Caco-2 (cell line): ENCODE measurements at regions not wholly inside any gene's neighbourhood (a gene's known extent, or its start where the extent isn't known, plus 50 kb on each side); places are given as distances from the start of the nearest gene placed in this dataset.

Source experiments
- BruUV-seq: library from RNA; stranded (reverse); fragments of 400-500 nt; replicated peaks from 2 replicates; lab custom pipeline; 2021; lab: Mats Ljungman, UMichigan
- CTCF ChIA-PET: fragments of 300-600 bp; sonication (Branson Sonifier 250); formaldehyde crosslinking; loops from one replicate; lab custom pipeline; 2022; ENCODE audit warnings: antibody characterized with exemption; lab: Charles Lee
- POLR2A ChIA-PET: fragments of 300-600 bp; sonication (Branson Sonifier 250); formaldehyde crosslinking; loops from one replicate; lab custom pipeline; 2022; ENCODE audit warnings: antibody characterized with exemption; lab: Charles Lee
- DNase-seq, 2 experiments: peaks; one replicate each; pipeline versions ENCODE4 v3.0.0 to v3.0.0-alpha.2; 2020 to 2022
- H3K27me3 ChIP-seq: replicated peaks from 2 replicates; pipeline ENCODE4 v1.6.0; 2011; ENCODE audit warnings: low read length; ENCODE audit not compliant: control insufficient read depth, insufficient read depth
- H3K36me3 ChIP-seq: 2 replicates; pipeline ENCODE4 v1.5.1; 2011; ENCODE audit warnings: low read length; ENCODE audit not compliant: control insufficient read depth, insufficient read depth
- H3K4me1 ChIP-seq: fragments of 250-450 bp; sonication (Bioruptor Pico); 2 replicates; pipeline ENCODE4 v1.5.1; 2020; ENCODE audit warnings: mild to moderate bottlenecking
- H3K4me3 ChIP-seq: 2 replicates; pipeline ENCODE4 v1.5.1; 2011; ENCODE audit warnings: low read depth, mild to moderate bottlenecking, control low read depth, low read length
- H3K9me3 ChIP-seq: fragments of 250-450 bp; sonication (Bioruptor Pico); 2 replicates; pipeline ENCODE4 v1.5.1; 2020; ENCODE audit warnings: mild to moderate bottlenecking, moderate library complexity
- H3K27ac Mint-ChIP-seq: one replicate; pipeline ENCODE4 v1.8.0; 2022; ENCODE audit warnings: mixed read lengths; ENCODE audit not compliant: unreplicated experiment
- H3K27me3 Mint-ChIP-seq: one replicate; pipeline ENCODE4 v1.8.0; 2022; ENCODE audit warnings: mixed read lengths; ENCODE audit not compliant: insufficient read depth, unreplicated experiment
- H3K36me3 Mint-ChIP-seq: one replicate; pipeline ENCODE4 v1.8.0; 2022; ENCODE audit warnings: mild to moderate bottlenecking, mixed read lengths; ENCODE audit not compliant: insufficient read depth, unreplicated experiment
- H3K4me1 Mint-ChIP-seq: one replicate; pipeline ENCODE4 v1.8.0; 2022; ENCODE audit warnings: low read depth, mixed read lengths; ENCODE audit not compliant: unreplicated experiment
- H3K4me3 Mint-ChIP-seq: one replicate; pipeline ENCODE4 v1.8.0; 2022; ENCODE audit warnings: mild to moderate bottlenecking, moderate library complexity, mixed read lengths; ENCODE audit not compliant: unreplicated experiment
- H3K9me3 Mint-ChIP-seq: one replicate; pipeline ENCODE4 v1.8.0; 2022; ENCODE audit warnings: mixed read lengths; ENCODE audit not compliant: unreplicated experiment
- CTCF ChIP-seq, 2 experiments: fragments of 200-600 bp in 1 of 2; IDR thresholded peaks; 1 replicate in 1 of 2; 2 replicates in 1 of 2; pipeline versions ENCODE4 v1.5.1 to v1.8.0; 2011 to 2022; ENCODE audit warnings: antibody characterized with exemption in 1 of 2, control low read depth in 1 of 2, inconsistent platforms in 1 of 2, low read depth in 1 of 2, low read length in 1 of 2, mild to moderate bottlenecking in 1 of 2, moderate library complexity in 1 of 2; ENCODE audit not compliant: insufficient read depth in 1 of 2, severe bottlenecking in 1 of 2, unreplicated experiment in 1 of 2
- intact Hi-C: fragments of 100-400 bp; cut with micrococcal nuclease; formaldehyde crosslinking; loops from one replicate; pipeline ENCODE4 v1.10.0; 2022; ENCODE audit not compliant: unreplicated experiment

GRCh38 chr19:30647891-30648720 lies 275.9 kb downstream of the ZNF536 start:
- no peak overlapping the region for H3K27ac Mint-ChIP-seq

GRCh38 chr19:30646806-30647205 lies 274.6 kb downstream of the ZNF536 start:
- no peaks in the 10 kb centered on the region for H3K9me3 ChIP-seq
- intact Hi-C loops, result no loop called here
- ChIA-PET CTCF (no interaction called here), POLR2A (no interaction called here)
- no peaks in the 10 kb centered on the region for H3K36me3 ChIP-seq
- no peaks in the 10 kb centered on the region for H3K36me3 Mint-ChIP-seq
- H3K4me3 Mint-ChIP-seq, result no peak overlapping the region
- no peaks in the 10 kb centered on the region for H3K27me3 ChIP-seq
- H3K9me3 Mint-ChIP-seq, result no peaks in the 10 kb centered on the region
- H3K4me3 ChIP-seq, result no peak overlapping the region
- H3K4me1 Mint-ChIP-seq, result no peaks in the 10 kb centered on the region
- BruUV-seq, result no TSS peak
- TF ChIP-seq CTCF (IDR thresholded peaks at IDR 0.05; ENCODE audit: insufficient read depth in 1 of 2, low read depth in 1 of 2, low read length in 1 of 2, severe bottlenecking in 1 of 2, unreplicated experiment in 1 of 2), result no peak
- H3K27ac Mint-ChIP-seq, result no peak overlapping the region
- H3K4me1 ChIP-seq, result no peaks in the 10 kb centered on the region
- peaks cover 25% of the 10 kb centered on the region for H3K27me3 Mint-ChIP-seq
- DNase-seq, result no peak

More at GRCh38 chr19:30647891-30648720, 275.9 kb downstream of the ZNF536 start:
- no peak for DNase-seq
- no peaks in the 10 kb centered on the region for H3K27me3 ChIP-seq
- intact Hi-C loops, result no loop called here
- no peaks in the 10 kb centered on the region for H3K36me3 ChIP-seq
- Mint-ChIP-seq H3K36me3 (no peaks in the 10 kb centered on the region), H3K27me3 (peaks cover 26% of the 10 kb centered on the region), H3K4me1 (no peaks in the 10 kb centered on the region), H3K9me3 (no peaks in the 10 kb centered on the region), H3K4me3 (no peak overlapping the region)
- no peaks in the 10 kb centered on the region for H3K4me1 ChIP-seq
- CTCF ChIA-PET, result interaction anchor here (0.6 kb wide), 1 partner anchor 412 kb away, joined by 3 read pairs; no protein-coding TSS in a partner anchor
- no peak overlapping the region for H3K4me3 ChIP-seq
- H3K9me3 ChIP-seq, result no peaks in the 10 kb centered on the region
- POLR2A ChIA-PET, result no interaction called here
- BruUV-seq, result no TSS peak
- TF ChIP-seq CTCF (IDR thresholded peaks at IDR 0.05; ENCODE audit: insufficient read depth in 1 of 2, low read depth in 1 of 2, low read length in 1 of 2, severe bottlenecking in 1 of 2, unreplicated experiment in 1 of 2), result no peak

GRCh38 chr19:30645946-30646577 lies 273.9 kb downstream of the ZNF536 start:
- TF ChIP-seq CTCF (IDR thresholded peaks at IDR 0.05; ENCODE audit: insufficient read depth in 1 of 2, low read depth in 1 of 2, low read length in 1 of 2, severe bottlenecking in 1 of 2, unreplicated experiment in 1 of 2), result no peak
- no TSS peak for BruUV-seq
- Histone ChIP-seq H3K9me3 (no peaks in the 10 kb centered on the region), H3K4me1 (no peaks in the 10 kb centered on the region), H3K27me3 (no peaks in the 10 kb centered on the region), H3K4me3 (no peak overlapping the region), H3K36me3 (no peaks in the 10 kb centered on the region)
- intact Hi-C loops, result no loop called here
- no peak for DNase-seq
- no peak overlapping the region for H3K4me3 Mint-ChIP-seq
- H3K27me3 Mint-ChIP-seq, result peaks cover 25% of the 10 kb centered on the region
- H3K36me3 Mint-ChIP-seq, result no peaks in the 10 kb centered on the region
- H3K4me1 Mint-ChIP-seq, result no peaks in the 10 kb centered on the region
- no peak overlapping the region for H3K27ac Mint-ChIP-seq
- ChIA-PET POLR2A (no interaction called here), CTCF (no interaction called here)
- H3K9me3 Mint-ChIP-seq, result no peaks in the 10 kb centered on the region
